COLO829 (cell line): ENCODE measurements at regions not wholly inside any gene's neighbourhood (a gene's known extent, or its start where the extent isn't known, plus 50 kb on each side); places are given as distances from the start of the nearest gene placed in this dataset.
"Not testable (repeated sequence)": the region's sequence is repeated elsewhere in the genome, so short reads cannot be mapped to it uniquely, and the experiment has no call there.

ENCODE experiments used
- DNase-seq: peaks from one replicate; pipeline ENCODE4 v3.0.0; 2012; ENCODE audit warnings: low spot score

DNA sequence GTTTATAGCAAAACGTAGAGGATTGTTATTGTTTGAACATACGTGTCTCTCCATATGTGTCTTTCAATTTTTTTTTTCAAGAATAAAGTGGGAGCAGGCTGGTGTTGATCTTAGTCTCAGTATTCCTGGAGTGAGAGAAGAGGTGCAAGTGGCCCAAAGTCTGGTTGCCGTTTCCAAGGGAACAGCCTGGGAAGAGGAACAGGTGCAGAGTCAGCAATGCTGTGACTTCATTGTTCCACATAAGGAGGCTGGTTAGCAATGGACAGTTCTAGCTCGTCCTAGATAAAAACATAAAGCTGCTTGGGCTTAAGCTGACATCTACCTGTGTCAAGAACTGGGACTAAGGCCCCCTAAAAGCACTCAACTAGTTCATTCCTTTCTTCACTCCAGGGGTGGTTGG, 626.6 kb upstream of the TPK1 start:
- no peak for DNase-seq

DNA sequence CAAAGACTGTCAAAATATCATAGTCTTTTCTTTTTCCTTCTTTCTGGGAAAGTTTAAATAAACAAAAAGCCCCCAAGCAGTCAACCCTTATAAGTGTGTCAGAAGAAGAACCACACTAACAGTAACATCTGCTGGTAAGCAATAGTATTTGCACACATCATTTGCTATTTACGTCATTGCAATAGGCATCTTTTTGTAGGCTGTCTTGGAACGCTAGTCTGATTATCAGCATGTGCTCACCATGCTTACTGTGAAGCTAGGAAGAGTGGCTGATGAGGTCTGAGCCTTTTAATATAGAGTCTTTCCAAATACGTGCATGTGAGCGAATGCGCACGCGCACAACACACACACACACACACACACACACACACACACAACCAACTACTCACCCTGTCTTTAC, 599.0 kb upstream of the TPK1 start:
- no peak for DNase-seq

DNA sequence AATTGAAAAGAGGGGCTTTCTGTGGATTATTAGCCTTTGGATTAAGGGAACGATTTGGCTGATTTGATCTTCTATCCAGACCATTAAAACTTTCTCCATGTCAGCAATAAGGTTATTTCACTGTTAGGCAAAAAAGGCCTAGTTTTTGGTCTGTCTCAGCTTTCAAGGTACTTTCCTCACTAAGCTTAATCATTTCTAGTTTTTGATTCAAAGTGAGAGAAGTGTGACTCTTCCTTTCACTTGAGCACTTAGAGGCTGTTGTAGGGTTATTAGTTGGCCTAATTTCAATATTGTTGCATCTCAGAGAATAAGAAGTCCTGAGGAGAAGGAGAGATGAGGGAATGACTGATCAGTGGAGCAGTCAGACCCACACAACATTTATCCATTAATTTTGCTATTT, 596.0 kb upstream of the TPK1 start:
- no peak for DNase-seq

DNA sequence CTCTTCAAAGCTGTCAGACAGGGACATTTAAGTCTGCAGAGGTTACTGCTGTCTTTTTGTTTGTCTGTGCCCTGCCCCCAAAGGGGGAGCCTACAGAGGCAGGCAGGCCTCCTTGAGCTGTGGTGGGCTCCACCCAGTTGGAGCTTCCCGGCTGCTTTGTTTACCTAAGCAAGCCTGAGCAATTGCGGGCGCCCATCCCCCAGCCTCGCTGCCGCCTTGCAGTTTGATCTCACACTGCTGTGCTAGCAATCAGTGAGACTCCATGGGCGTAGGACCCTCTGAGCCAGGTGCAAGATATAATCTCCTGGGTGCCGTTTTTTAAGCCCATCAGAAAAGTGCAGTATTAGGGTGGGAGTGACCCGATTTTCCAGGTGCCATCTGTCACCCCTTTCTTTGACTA, 582.6 kb upstream of the TPK1 start:
- not testable (repeated sequence) for DNase-seq

DNA sequence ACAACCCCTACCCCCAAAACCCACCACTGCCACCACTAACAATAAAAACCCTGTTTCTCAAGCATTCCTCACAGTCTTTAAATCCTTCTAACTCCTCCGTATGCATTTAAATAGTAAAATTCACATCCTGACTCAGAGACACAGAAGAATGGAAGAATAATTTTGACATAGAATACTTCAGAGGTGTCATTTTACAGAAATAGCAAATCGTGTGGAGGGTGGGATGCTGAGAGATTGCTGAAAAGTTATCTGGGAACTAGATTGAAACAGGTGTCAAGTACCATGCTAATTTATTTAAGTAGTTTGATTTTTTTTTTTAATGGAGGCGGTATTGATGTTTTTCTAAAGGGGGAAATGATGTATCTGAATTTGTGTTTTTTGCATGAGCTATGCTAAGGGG, 575.2 kb upstream of the TPK1 start:
- DNase-seq: no peak

DNA sequence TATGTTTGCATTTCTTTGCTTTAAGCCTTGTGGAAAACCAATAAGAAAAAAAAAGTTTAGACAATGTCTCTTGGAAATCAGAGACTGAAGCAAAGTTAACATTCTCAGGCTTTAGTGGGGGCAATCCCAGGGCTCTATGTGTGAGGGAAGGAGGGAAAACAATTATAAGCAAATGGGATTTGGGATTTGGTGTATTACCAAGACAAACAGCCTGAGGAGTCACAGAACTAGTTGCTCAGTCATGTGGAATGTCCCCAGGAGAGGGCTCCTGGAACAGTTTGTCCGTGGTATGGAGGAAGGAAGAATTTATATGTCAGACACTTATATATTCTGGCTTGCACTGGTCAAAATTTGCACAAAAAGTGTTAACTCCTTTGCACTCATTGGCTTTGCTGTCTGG, 562.9 kb upstream of the TPK1 start:
- DNase-seq: no peak

DNA sequence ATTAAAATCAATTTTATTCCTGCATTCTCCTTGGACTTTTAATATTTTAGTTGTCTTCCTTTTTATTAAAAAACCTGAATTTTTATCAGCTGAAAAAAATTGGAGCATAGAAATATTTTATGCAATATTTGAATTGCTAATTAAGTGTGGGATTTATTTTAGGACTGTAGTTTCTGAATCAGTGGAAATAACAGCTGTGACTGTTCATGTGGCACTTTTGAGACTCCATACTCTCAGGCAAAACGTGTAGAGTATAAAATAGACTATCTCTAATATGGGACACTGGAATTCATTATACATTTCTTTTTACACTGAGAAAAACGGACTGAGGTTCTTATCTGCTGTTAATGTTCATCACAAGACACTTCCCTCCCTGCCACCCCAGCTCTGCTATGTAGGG, 558.3 kb upstream of the TPK1 start:
- DNase-seq: no peak

DNA sequence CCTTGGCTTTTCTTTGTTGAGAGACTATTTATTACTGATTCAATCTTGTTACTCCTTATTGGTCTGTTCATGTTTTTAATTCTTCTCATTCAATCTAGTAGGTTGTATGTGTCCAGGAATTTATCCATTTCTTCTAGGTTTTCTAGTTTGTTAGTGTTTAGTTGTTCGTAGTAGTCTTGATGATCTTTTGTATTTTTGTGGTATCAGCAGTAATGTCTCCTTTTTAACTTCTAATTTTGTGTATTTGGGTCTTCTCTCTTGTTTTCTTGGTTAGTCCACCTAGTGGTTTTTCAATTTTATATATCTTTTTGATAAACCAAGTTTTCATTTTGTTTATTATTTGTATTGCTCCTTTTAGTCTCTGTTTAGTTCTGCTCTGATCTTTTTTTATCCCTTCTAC, 546.9 kb upstream of the TPK1 start:
- no peak for DNase-seq

DNA sequence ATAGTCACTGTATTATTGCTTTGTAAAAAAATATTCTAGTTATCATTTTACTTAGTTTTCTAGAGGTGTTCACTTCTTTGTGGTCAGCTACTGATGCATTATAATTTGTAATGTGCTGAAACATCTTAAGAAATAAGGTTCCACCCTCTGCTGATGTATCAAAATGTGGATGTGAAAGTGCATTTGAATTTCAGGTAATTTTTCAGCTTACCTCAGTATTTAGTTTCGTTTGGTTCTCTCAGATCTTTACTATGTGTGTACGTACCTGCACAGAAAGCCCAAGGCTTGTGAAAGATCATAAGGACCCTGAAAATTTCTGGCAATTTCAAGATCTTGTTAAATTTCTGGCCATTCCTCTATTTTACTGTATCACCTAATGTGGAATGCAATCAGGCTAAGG, 542.3 kb upstream of the TPK1 start:
- no peak for DNase-seq

DNA sequence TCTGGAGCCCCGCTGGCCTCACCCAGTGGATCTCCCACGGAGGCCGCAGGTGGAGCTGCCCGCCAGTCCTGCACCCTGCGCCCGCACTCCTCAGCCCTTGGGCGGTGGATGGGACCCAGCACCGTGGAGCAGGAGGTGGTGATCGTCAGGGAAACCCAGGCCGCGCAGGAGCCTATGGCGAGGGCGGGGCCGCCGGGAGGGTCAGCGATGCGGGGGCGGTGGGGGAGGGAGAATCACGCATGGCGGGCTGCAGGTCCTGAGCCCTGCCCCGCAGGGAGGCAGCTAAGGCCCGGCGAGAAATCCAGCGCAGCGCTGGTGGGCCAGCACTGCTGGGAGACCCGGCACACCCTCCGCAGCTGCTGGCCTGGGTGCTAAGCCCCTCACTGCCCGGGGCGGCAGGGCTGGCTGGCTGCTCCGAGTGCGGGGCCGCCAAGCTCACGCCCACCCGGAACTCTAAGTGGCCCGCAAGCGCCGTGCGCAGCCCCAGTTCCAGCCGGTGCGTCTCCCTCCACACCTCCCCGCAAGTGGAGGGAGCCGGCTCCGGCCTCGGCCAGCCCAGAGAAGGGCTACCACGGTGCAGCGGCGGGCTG, 524.8 kb upstream of the TPK1 start:
- no peak for DNase-seq

DNA sequence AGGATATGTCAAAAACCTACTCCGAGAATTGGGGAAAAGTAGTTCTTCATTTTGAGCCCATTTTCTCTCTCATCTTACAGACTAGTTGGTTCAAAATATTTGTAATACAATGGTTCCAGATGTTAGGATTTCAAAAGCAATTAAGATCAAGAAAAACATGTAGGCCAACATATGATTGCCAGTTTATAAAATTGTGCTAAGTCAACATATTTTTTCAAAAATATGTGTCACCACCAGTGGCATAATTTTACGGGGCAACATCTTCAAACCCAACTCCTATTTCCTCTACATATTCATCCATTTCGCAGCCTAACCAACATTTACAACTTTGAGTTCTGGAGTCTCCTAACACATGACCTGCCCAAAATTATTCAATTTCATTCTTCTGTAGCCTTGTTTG, 514.5 kb upstream of the TPK1 start:
- no peak for DNase-seq

DNA sequence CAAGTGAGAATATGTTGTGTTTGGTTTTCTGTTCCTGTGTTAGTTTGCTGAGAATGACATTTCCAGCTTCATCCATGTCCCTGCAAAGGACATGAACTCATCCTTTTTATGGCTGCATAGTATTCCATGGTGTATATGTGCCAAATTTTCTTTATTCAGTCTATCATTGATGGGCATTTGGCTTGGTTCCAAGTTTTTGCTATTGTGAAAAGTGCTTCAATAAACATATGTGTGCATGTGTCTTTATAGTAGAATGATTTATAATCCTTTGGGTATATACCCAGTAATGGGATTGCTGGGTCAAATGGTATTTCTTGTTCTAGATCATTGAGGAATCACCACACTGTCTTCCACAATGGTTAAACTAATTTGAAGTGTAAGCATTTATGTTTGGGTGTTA, 513.6 kb upstream of the TPK1 start:
- not testable (repeated sequence) for DNase-seq

DNA sequence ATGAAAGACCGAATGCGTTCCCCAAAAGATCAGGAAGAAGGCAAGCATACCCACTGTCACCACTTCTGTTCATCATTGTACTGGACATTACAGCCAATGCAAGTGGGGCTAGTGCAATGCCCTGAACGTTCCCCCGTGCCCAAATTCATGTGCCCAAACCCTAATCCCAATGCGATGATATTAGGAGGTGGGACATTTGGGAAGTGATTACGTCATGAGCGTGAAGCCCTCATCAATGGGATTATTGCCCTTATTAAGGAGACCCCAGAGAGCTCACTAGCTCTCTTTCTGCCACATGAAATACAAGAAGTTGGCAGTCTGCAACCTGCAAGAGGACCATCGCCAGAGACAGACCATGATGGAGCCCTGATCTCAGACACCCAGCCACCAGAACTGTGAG, 511.4 kb upstream of the TPK1 start:
- no peak for DNase-seq

DNA sequence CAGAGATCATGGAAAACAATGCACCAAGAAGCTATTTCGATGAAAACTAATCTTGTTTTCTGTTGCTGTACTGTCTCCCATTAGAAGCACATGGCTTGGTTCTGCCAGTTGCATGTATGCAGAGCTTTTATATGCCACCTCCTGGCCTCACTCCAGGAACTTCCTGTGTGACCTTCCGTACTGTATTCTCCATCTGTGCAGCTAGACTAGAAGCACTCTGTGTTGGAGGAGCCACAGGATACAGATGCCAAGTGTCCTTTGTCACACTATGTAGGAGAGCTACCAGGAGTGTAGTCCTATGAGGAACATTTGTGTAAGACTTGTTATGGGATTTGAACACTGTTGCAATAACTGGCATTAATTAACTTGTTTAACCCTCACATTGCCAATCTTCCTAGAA, 503.5 kb upstream of the TPK1 start:
- DNase-seq: no peak

DNA sequence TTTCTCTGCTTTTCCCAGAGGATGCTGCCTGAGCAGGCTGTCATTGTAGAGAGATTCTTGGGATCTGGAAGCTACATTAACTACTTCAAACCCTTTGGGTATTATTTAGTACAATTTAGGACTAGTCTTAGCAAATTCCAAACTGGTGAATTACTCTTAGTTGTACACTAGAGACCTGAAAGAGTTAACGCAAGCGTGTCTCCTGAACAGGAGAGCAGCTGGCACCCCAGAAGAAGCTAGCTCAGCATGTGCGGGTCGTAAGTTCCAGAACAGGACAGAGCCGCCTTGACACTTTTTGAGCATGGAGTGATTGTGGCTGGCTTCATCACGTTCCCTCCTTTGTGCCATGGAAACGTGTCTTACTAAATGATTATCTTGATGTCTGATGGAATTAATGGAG, 495.7 kb upstream of the TPK1 start:
- DNase-seq: no peak

DNA sequence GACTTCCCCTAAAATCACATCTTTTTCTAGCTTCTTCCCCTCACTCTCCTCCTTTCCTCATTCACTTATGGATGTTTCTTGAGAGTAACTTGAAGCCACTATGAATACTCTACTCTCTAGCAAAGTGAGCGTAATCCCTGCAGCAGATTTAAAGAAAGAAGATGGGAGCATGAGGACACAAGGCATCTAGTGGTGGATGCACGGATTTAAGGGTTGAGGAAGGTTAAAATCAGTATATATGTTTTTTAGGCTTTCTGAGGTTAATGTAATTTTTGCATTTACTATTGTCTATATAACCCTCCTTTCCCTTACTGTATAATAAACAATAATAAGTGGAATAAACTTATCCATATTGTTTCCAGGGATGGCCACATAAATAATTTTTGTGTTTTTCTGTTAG, 495.2 kb upstream of the TPK1 start:
- DNase-seq: no peak

DNA sequence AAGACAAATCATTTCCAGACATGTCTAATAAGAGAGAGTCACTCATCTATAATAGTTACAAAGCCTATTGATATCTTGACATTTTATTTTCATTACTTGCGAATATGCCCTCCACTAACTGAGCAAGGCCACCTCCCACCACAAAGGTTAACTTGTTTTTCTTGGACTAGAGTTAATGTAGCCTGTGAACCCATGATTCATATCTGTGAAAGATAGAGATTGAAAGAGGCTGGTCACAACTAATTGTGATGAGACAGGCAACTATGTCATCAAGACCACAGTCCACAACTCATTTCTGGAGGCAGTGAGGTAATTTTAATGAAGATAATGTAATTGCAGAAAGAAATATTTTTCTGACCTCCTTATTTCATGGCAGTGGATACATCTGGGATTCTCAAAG, 491.8 kb upstream of the TPK1 start:
- DNase-seq: no peak

DNA sequence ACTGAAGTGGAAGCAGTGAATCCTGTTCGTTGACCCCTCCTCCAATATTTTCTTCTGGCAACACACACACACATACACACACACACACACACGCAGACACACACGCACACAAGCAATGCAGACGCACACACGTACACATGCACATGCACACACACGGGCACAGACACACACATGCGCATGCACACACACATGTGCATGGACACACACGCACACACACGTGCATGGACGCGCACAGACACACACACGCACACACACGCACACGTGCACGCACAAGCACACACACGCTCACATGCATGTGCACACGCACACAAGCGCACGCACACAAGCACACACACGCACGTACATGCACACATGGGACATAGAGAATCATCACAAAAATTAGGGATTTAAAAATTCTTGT, 488.2 kb upstream of the TPK1 start:
- DNase-seq: no peak

DNA sequence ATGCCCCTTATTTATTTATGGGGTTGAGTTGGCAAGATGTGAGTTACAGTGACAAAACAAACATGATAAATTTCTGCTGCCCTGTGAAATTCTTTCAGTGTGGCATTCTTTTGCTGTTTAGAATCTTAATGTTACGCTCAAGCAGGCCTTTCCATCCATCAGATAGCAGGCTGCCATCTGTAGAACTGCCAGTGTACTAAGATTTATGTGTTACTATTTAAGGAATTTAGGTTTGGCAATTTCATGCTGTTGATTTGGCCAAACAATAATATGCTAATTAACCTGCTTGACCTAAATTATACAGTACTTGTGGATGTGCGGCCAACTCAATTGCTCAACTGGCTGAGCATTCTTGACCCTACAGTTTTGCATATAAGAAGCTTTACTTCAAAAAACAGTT, 477.7 kb upstream of the TPK1 start:
- no peak for DNase-seq

DNA sequence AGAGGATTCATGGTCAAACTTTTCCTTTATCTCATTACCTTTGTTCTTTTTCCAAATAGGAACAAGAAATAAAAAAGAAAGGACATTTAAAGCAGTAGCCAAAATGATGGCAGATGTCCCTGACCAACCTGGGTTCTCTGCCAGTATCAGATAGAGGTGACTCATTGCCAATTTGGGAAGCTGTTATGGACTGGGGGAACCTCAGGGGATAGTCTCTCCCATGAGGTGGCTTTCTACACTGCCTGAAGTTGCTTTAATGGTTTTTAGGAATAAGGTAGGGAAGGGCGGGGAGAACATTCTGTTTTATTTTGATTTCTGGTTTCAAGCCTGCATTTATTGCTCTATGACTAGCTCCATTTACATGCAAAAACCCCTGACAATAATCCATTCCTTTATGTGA, 457.9 kb upstream of the TPK1 start:
- DNase-seq: no peak

DNA sequence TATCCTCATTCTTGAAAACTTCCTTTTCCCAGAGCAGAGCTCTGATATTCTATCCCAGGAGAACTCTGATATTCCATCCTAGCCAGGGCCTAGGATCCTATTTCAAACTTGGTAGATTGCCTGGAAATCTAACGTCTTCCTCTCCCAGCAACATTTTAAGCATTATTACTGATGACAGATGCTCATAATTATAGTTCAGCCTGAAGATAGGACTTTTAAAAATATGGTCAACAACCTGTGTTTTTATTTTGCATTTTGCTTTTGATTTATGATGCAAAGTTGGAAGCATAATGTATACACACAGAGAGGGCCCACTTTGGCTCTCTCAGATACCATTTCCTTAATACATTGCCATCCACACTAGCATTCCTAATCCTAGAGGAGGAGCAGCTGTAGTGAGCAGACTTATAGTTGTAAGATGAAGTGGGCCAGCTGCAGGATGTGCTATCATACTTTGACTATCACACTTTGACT, 457.4 kb upstream of the TPK1 start:
- DNase-seq: no peak

DNA sequence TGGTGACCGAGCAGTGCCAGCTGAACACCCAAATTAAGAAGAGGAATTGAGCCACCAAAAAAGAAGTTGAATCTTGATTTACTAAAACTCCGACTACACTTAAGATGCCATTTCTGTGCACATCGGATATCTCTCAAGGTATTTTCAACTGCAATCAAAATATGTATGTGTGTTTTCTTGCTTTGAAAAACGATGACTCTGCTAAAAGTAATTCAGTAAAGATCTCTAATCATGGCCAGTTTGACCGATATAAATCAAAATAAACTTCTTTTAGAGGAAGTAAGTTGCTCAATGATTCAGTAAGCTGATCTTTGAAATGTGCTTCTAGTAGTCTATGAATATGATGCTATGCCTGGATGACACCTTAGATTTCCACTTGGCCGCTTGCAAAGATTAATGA, 453.5 kb upstream of the TPK1 start:
- no peak for DNase-seq

DNA sequence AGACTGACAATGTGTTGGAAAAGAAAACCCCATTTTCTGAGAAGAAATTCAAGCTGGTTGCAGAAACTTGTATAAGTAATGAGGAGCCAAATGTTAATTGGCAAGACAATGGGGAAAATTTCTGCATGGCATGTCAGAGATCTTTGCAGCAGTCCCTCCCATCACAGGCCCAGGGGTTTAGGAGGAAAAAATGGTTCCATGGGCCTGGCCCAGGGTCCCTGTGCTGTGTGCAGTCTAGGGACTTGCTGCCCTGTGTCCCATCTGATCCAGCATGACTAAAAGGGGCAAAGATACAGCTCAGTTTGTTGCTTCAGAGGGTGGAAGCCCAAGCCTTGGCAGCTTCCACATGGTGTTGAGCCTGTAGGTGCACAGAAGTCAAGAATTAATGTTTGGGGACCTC, 440.3 kb upstream of the TPK1 start:
- DNase-seq: no peak

DNA sequence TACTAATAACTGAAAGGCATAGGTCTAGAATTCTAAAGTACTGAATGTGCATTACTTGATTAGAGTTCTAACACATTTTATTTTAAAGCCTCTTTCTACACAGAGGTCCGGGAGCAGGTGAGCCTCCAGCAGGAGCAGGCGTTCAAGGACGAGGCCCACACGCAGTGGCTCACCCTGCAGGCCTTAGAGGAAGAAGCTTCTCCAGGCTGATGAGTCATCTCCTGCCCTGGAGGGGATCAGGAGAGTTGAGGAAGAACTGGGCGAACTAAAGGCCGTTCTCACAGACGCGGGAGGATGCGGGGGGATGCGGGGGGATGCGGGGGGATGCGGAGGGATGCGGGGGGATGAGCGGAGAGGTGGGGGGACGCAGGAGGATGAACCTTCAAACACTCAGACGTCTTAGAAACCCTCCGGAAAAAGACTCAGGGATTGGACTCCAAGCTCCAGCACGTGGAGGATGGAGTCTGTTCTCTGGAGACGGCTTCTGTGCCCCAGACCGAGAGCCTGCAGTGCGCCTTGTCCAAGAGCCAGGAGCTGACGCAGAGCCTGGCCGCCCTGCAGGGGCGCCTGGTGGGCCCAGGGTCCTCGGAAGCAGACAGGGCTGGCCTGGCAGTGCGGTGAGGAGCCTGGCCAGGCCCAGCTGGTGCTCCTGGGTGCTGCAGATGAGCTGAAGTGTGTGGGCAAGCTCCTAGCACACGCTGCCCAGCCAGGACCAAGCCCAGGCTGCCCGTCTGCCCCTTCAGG, 433.7 kb upstream of the TPK1 start:
- no peak for DNase-seq
